Sigmoid colon (tissue), 4 donors: ENCODE measurements at regions not wholly inside any gene's neighbourhood (a gene's known extent, or its start where the extent isn't known, plus 50 kb on each side); places are given as distances from the start of the nearest gene placed in this dataset.

ENCODE experiments used
- EP300 ChIP-seq, 4 donors: sonication (generic); formaldehyde crosslinking; IDR thresholded peaks; one replicate each; pipeline ENCODE4 v1.6.1; 2017; ENCODE audit warnings: antibody characterized with exemption in 4 of 4
- POLR2A ChIP-seq, 2 donors: fragments of 450-650 bp; IDR thresholded peaks; one replicate each; pipeline ENCODE4 v1.6.1; 2016; ENCODE audit warnings: antibody characterized with exemption in 2 of 2, mild to moderate bottlenecking in 2 of 2, moderate library complexity in 2 of 2
- POLR2AphosphoS5 ChIP-seq, 4 donors: sonication (generic); formaldehyde crosslinking; IDR thresholded peaks; one replicate each; pipeline ENCODE4 v1.6.1; 2017; ENCODE audit warnings: antibody characterized with exemption in 4 of 4
- TF ChIP-seq, protein P1 (sequence below), 4 experiments: fragments of 450-650 bp in 3 of 4; fragments of 200-600 bp in 1 of 4; IDR thresholded peaks; one replicate each; pipeline ENCODE4 v1.5.1; 2016 to 2019; ENCODE audit warnings: antibody characterized with exemption in 4 of 4, mild to moderate bottlenecking in 3 of 4, moderate library complexity in 2 of 4

DNA sequence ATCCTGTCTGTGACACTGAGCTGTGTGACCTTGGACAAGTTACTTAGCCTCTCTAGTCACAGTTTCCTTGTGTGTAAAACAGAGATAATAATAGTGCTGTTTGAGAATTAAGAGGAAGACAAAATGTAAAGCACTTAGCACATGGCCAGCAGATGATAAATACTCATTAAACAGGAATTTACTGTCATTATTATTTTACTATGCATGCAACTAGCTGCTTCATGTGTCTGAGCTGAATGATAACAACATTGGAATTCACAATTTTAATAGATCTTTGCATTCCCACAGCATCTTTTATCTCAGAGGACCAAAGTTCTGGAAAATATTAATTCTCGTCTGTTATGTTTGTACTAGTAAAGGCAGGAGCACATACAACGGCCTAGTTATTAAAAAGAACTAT, 79.2 kb upstream of the TET2 start:
- TF ChIP-seq, protein P1, sequence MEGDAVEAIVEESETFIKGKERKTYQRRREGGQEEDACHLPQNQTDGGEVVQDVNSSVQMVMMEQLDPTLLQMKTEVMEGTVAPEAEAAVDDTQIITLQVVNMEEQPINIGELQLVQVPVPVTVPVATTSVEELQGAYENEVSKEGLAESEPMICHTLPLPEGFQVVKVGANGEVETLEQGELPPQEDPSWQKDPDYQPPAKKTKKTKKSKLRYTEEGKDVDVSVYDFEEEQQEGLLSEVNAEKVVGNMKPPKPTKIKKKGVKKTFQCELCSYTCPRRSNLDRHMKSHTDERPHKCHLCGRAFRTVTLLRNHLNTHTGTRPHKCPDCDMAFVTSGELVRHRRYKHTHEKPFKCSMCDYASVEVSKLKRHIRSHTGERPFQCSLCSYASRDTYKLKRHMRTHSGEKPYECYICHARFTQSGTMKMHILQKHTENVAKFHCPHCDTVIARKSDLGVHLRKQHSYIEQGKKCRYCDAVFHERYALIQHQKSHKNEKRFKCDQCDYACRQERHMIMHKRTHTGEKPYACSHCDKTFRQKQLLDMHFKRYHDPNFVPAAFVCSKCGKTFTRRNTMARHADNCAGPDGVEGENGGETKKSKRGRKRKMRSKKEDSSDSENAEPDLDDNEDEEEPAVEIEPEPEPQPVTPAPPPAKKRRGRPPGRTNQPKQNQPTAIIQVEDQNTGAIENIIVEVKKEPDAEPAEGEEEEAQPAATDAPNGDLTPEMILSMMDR (IDR thresholded peaks at IDR 0.05), result no peak
- TF ChIP-seq POLR2A (IDR thresholded peaks at IDR 0.05) (no peak), POLR2AphosphoS5 (IDR thresholded peaks at IDR 0.05) (no peak), EP300 (IDR thresholded peaks at IDR 0.05) (no peak)
